CD4-positive, alpha-beta T cell (primary cell): ENCODE measurements at regions not wholly inside any gene's neighbourhood (a gene's known extent, or its start where the extent isn't known, plus 50 kb on each side); places are given as distances from the start of the nearest gene placed in this dataset.

Source experiments
- ATAC-seq: fragments of 200-7000 bp; cut with Tn5 transposase; one replicate; pipeline ENCODE4 v1.10.0; 2022; ENCODE audit warnings: mild to moderate bottlenecking; ENCODE audit not compliant: poor library complexity
- CTCF ChIA-PET: fragments of 350-600 bp; sonication (Branson Sonifier 250); formaldehyde crosslinking; loops from one replicate; lab custom pipeline; 2021; ENCODE audit warnings: antibody characterized with exemption, inconsistent platforms; lab: Charles Lee
- POLR2A ChIA-PET: fragments of 350-600 bp; sonication (Branson Sonifier 250); formaldehyde crosslinking; loops from one replicate; lab custom pipeline; 2021; ENCODE audit warnings: antibody characterized with exemption, inconsistent platforms; lab: Charles Lee
- DNase-seq, 14 experiments: peaks; one replicate each; pipeline ENCODE4 v3.0.0-alpha.2; 2013 to 2020; ENCODE audit warnings: mixed read lengths in 2 of 14
- H3K27ac ChIP-seq, 2 donors: one replicate each; pipeline versions ENCODE4 v1.5.1 to v1.7.0; 2013; ENCODE audit warnings: low read length in 2 of 2, low read depth in 1 of 2, mild to moderate bottlenecking in 1 of 2
- H3K27me3 ChIP-seq, 2 experiments: 1 replicate in 1 of 2; 2 replicates in 1 of 2; pipeline versions ENCODE4 v1.6.1 to v1.7.0; 2013; ENCODE audit warnings: low read length in 2 of 2, control low read depth in 1 of 2, mild to moderate bottlenecking in 1 of 2, moderate library complexity in 1 of 2; ENCODE audit not compliant: insufficient read depth in 2 of 2, control insufficient read depth in 1 of 2
- H3K36me3 ChIP-seq: one replicate; pipeline ENCODE4 v1.6.1; 2013; ENCODE audit warnings: low read length, control low read depth; ENCODE audit not compliant: insufficient read depth
- H3K4me1 ChIP-seq: one replicate; pipeline ENCODE4 v1.6.1; 2013; ENCODE audit warnings: low read length, control low read depth; ENCODE audit not compliant: insufficient read depth
- H3K4me3 ChIP-seq: one replicate; pipeline ENCODE4 v1.5.1; 2013; ENCODE audit warnings: mild to moderate bottlenecking, low read length, moderate library complexity
- H3K9me3 ChIP-seq, 2 experiments: 1 replicate in 1 of 2; 2 replicates in 1 of 2; pipeline versions ENCODE4 v1.6.1 to v1.7.0; 2013; ENCODE audit warnings: low read length in 2 of 2, mild to moderate bottlenecking in 2 of 2, control low read depth in 1 of 2, moderate library complexity in 1 of 2; ENCODE audit not compliant: control insufficient read depth in 1 of 2, insufficient read depth in 1 of 2
- H3K27ac Mint-ChIP-seq: one replicate; pipeline ENCODE4 v1.8.0; 2020; ENCODE audit warnings: mixed read lengths
- H3K27me3 Mint-ChIP-seq: one replicate; pipeline ENCODE4 v1.8.0; 2021; ENCODE audit warnings: mixed read lengths
- H3K36me3 Mint-ChIP-seq: one replicate; pipeline ENCODE4 v1.8.0; 2021; ENCODE audit warnings: low read depth, mixed read lengths
- H3K4me1 Mint-ChIP-seq: one replicate; pipeline ENCODE4 v1.8.0; 2021; ENCODE audit warnings: low read depth, mixed read lengths
- H3K4me3 Mint-ChIP-seq: one replicate; pipeline ENCODE4 v1.8.0; 2020; ENCODE audit warnings: mild to moderate bottlenecking, mixed read lengths
- H3K9me3 Mint-ChIP-seq: one replicate; pipeline ENCODE4 v1.8.0; 2020; ENCODE audit warnings: mixed read lengths
- CTCF ChIP-seq: fragments of 200-600 bp; IDR thresholded peaks from one replicate; pipeline ENCODE4 v1.8.0; 2022; ENCODE audit warnings: antibody characterized with exemption, mild to moderate bottlenecking
- intact Hi-C, 2 experiments: fragments of 100-400 bp; cut with DNase I in 1 of 2; cut with micrococcal nuclease in 1 of 2; formaldehyde crosslinking; loops; one replicate each; pipeline versions ENCODE4 v1.15.1 to v1.9.0; 2023 to 2025; cut with DNase I, micrococcal nuclease

- Histone ChIP-seq H3K9me3 (no peaks in the 10 kb centered on the region), H3K4me3 (no peak overlapping the region), H3K27me3 (no peaks in the 10 kb centered on the region), H3K4me1 (no peaks in the 10 kb centered on the region), H3K27ac (no peak overlapping the region), H3K36me3 (no peaks in the 10 kb centered on the region)
- Mint-ChIP-seq H3K4me3 (no peak overlapping the region), H3K27me3 (no peaks in the 10 kb centered on the region), H3K4me1 (no peaks in the 10 kb centered on the region), H3K36me3 (no peaks in the 10 kb centered on the region), H3K27ac (no peak overlapping the region), H3K9me3 (no peaks in the 10 kb centered on the region)
- intact Hi-C loops = loop anchor here (1.0 to 10.0 kb wide), 6 partner anchors 156 to 757 kb away; no protein-coding TSS in a partner anchor
- ChIA-PET CTCF (interaction anchor here (1.0 to 1.6 kb wide), 4 partner anchors 9 to 758 kb away, joined by 3 to 6 read pairs (median 3); no protein-coding TSS in a partner anchor), POLR2A (interaction anchor here (0.6 kb wide), 1 partner anchor 422 kb away, joined by 3 read pairs; no protein-coding TSS in a partner anchor)
- DNase-seq (peak; percentile 14 to 61 (median 28)), ATAC-seq (no peak)
- peak; percentile 71 for TF ChIP-seq CTCF
These were observed 108.2 kb upstream of the GMDS start for GRCh38 chr6:2353412-2354137.

- no peaks in the 10 kb centered on the region for H3K9me3 Mint-ChIP-seq
- H3K9me3 ChIP-seq = no peaks in the 10 kb centered on the region
- ChIA-PET POLR2A (no interaction called here), CTCF (no interaction called here)
- H3K4me1 Mint-ChIP-seq = no peaks in the 10 kb centered on the region
- H3K27me3 ChIP-seq = no peaks in the 10 kb centered on the region
- no peak for TF ChIP-seq CTCF
- ATAC-seq (no peak), DNase-seq (no peak)
- no peak overlapping the region for H3K27ac ChIP-seq
- no peak overlapping the region for H3K4me3 Mint-ChIP-seq
- H3K36me3 ChIP-seq = no peaks in the 10 kb centered on the region
- H3K27me3 Mint-ChIP-seq = no peaks in the 10 kb centered on the region
- H3K27ac Mint-ChIP-seq = no peak overlapping the region
- H3K4me3 ChIP-seq = no peak overlapping the region
- intact Hi-C loops = loop anchor here (5.0 to 10.0 kb wide), 3 partner anchors 155 to 250 kb away; no protein-coding TSS in a partner anchor
- H3K36me3 Mint-ChIP-seq = no peaks in the 10 kb centered on the region
- no peaks in the 10 kb centered on the region for H3K4me1 ChIP-seq
These were observed 106.5 kb upstream of the GMDS start for GRCh38 chr6:2351807-2352431.

GRCh38 chr6:2351090-2351489, 105.7 kb upstream of the GMDS start:
- DNase-seq (no peak), ATAC-seq (no peak)
- H3K27me3 ChIP-seq = no peaks in the 10 kb centered on the region
- H3K36me3 Mint-ChIP-seq = no peaks in the 10 kb centered on the region
- no peaks in the 10 kb centered on the region for H3K36me3 ChIP-seq
- TF ChIP-seq CTCF = no peak
- no peak overlapping the region for H3K27ac ChIP-seq
- no peaks in the 10 kb centered on the region for H3K9me3 Mint-ChIP-seq
- no peak overlapping the region for H3K27ac Mint-ChIP-seq
- H3K9me3 ChIP-seq = no peaks in the 10 kb centered on the region
- H3K4me3 ChIP-seq = no peak overlapping the region
- intact Hi-C loops = loop anchor here (5.0 to 10.0 kb wide), 3 partner anchors 154 to 249 kb away; no protein-coding TSS in a partner anchor
- no peak overlapping the region for H3K4me3 Mint-ChIP-seq
- H3K27me3 Mint-ChIP-seq = no peaks in the 10 kb centered on the region
- ChIA-PET CTCF (no interaction called here), POLR2A (no interaction called here)
- no peaks in the 10 kb centered on the region for H3K4me1 ChIP-seq
- H3K4me1 Mint-ChIP-seq = no peaks in the 10 kb centered on the region
